NCI-H226 (cell line): ENCODE measurements at regions not wholly inside any gene's neighbourhood (a gene's known extent, or its start where the extent isn't known, plus 50 kb on each side); places are given as distances from the start of the nearest gene placed in this dataset.
"Not testable (repeated sequence)": the region's sequence is repeated elsewhere in the genome, so short reads cannot be mapped to it uniquely, and the experiment has no call there.

ENCODE experiments used
- DNase-seq: peaks from one replicate; pipeline ENCODE4 v3.0.0-alpha.2; 2015

- no peak for DNase-seq
Measured at GRCh38 chr20:43404878-43405277, 52.8 kb upstream of the SRSF6 start.

- DNase-seq, result not testable (repeated sequence)
Measured at GRCh38 chr20:43400882-43401281, 56.8 kb upstream of the SRSF6 start.

- no peak for DNase-seq
Measured at GRCh38 chr20:43398676-43399324, 58.9 kb upstream of the SRSF6 start.

GRCh38 chr20:43397147-43397546 is 60.5 kb upstream of the SRSF6 start:
- no peak for DNase-seq

GRCh38 chr20:43393052-43393451 is 64.6 kb upstream of the SRSF6 start:
- no peak for DNase-seq

GRCh38 chr20:43392561-43392960 is 65.1 kb upstream of the SRSF6 start:
- DNase-seq, result no peak

- no peak for DNase-seq
Measured at GRCh38 chr20:43389839-43390626, 67.7 kb upstream of the SRSF6 start.

- DNase-seq, result no peak
Measured at GRCh38 chr20:43389211-43389610, 68.5 kb upstream of the SRSF6 start.

- no peak for DNase-seq
Measured at GRCh38 chr20:43388268-43389002, 69.3 kb upstream of the SRSF6 start.

- DNase-seq, result no peak
Measured at GRCh38 chr20:43387737-43388136, 70.0 kb upstream of the SRSF6 start.

GRCh38 chr20:43386878-43387277 is 70.8 kb upstream of the SRSF6 start:
- DNase-seq, result no peak

GRCh38 chr20:43385914-43386313 is 71.8 kb upstream of the SRSF6 start:
- DNase-seq, result no peak

GRCh38 chr20:43384101-43384940 is 73.4 kb upstream of the SRSF6 start:
- DNase-seq, result no peak

GRCh38 chr20:43383026-43383795 is 74.5 kb upstream of the SRSF6 start:
- DNase-seq, result no peak

GRCh38 chr20:43382135-43382534 is 75.6 kb upstream of the SRSF6 start:
- DNase-seq, result not testable (repeated sequence)

GRCh38 chr20:43381533-43381932 is 76.2 kb upstream of the SRSF6 start:
- DNase-seq, result not testable (repeated sequence)

GRCh38 chr20:43379239-43379917 is 78.3 kb upstream of the SRSF6 start:
- DNase-seq, result peak; percentile 53

GRCh38 chr20:43376831-43377230 is 80.9 kb upstream of the SRSF6 start:
- no peak for DNase-seq

- DNase-seq, result peak; percentile 7
Measured at GRCh38 chr20:43375591-43375990, 82.1 kb upstream of the SRSF6 start.

GRCh38 chr20:43372051-43372450 is 85.6 kb upstream of the SRSF6 start:
- DNase-seq, result no peak

GRCh38 chr20:43365691-43366090 is 92.0 kb upstream of the SRSF6 start:
- DNase-seq, result no peak
